HL-60 (cell line): ENCODE measurements at regions not wholly inside any gene's neighbourhood (a gene's known extent, or its start where the extent isn't known, plus 50 kb on each side); places are given as distances from the start of the nearest gene placed in this dataset.

ENCODE experiments used
- DNase-seq, 2 experiments: peaks; one replicate each; pipeline ENCODE4 v3.0.0-alpha.2; 2010 to 2020; ENCODE audit warnings: low read depth in 1 of 2, low spot score in 1 of 2
- H3K27ac ChIP-seq: fragments of 250-450 bp; sonication (Bioruptor Pico); replicated peaks from 2 replicates; pipeline ENCODE4 v1.5.1; 2020; ENCODE audit warnings: mild to moderate bottlenecking, moderate library complexity
- H3K27me3 ChIP-seq: fragments of 250-450 bp; sonication (Bioruptor Pico); 2 replicates; pipeline ENCODE4 v1.5.1; 2021; ENCODE audit warnings: mild to moderate bottlenecking, moderate library complexity; ENCODE audit not compliant: insufficient read depth, poor library complexity, severe bottlenecking
- H3K4me3 ChIP-seq: replicated peaks from 2 replicates; pipeline ENCODE4 v1.5.1; 2011; ENCODE audit warnings: mild to moderate bottlenecking, control low read depth, low read length; ENCODE audit not compliant: insufficient read depth
- GABPA ChIP-seq: IDR thresholded peaks from 2 replicates; pipeline ENCODE4 v1.6.1; 2012; ENCODE audit warnings: low read depth
- POLR2AphosphoS5 ChIP-seq: IDR thresholded peaks from 2 replicates; pipeline ENCODE4 v1.6.1; 2012; ENCODE audit warnings: low read depth
- SPI1 ChIP-seq: IDR thresholded peaks from 2 replicates; pipeline ENCODE4 v1.6.1; 2012; ENCODE audit warnings: low read depth, mild to moderate bottlenecking, borderline replicate concordance
- TF ChIP-seq, protein P1 (sequence below): IDR thresholded peaks from 2 replicates; pipeline ENCODE4 v1.6.1; 2012; ENCODE audit warnings: low read depth; ENCODE audit not compliant: insufficient replicate concordance
- TF ChIP-seq, protein P2 (sequence below): IDR thresholded peaks from one replicate; pipeline ENCODE4 v1.5.1; 2011; ENCODE audit warnings: low read length, control low read depth, inconsistent platforms; ENCODE audit not compliant: insufficient read depth

DNA sequence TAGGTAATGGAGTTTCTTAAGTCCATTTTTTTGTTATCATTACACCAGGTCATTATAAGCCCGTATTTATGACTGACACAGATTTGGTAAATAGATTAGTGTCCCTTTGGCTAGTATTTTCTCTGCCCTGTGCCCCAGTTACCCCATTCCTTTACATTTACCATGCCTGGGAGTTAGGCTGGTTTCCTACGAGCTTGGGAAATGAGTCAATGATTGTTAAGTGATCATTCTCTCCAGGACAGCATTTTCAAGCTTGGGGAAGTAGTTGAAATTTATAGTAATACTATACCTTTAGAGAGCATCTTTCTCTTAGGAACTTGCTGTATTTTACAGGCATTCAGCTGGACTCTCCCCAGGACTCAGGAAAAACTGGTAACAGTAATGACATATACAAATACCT, 573.1 kb downstream of the TLE4 start:
- Histone ChIP-seq H3K27ac (no peak overlapping the region), H3K27me3 (no peaks in the 10 kb centered on the region), H3K4me3 (no peak overlapping the region)
- TF ChIP-seq SPI1, result no peak
- TF ChIP-seq, protein P1, sequence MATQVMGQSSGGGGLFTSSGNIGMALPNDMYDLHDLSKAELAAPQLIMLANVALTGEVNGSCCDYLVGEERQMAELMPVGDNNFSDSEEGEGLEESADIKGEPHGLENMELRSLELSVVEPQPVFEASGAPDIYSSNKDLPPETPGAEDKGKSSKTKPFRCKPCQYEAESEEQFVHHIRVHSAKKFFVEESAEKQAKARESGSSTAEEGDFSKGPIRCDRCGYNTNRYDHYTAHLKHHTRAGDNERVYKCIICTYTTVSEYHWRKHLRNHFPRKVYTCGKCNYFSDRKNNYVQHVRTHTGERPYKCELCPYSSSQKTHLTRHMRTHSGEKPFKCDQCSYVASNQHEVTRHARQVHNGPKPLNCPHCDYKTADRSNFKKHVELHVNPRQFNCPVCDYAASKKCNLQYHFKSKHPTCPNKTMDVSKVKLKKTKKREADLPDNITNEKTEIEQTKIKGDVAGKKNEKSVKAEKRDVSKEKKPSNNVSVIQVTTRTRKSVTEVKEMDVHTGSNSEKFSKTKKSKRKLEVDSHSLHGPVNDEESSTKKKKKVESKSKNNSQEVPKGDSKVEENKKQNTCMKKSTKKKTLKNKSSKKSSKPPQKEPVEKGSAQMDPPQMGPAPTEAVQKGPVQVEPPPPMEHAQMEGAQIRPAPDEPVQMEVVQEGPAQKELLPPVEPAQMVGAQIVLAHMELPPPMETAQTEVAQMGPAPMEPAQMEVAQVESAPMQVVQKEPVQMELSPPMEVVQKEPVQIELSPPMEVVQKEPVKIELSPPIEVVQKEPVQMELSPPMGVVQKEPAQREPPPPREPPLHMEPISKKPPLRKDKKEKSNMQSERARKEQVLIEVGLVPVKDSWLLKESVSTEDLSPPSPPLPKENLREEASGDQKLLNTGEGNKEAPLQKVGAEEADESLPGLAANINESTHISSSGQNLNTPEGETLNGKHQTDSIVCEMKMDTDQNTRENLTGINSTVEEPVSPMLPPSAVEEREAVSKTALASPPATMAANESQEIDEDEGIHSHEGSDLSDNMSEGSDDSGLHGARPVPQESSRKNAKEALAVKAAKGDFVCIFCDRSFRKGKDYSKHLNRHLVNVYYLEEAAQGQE, result no peak
- no peak for TF ChIP-seq GABPA
- TF ChIP-seq, protein P2, sequence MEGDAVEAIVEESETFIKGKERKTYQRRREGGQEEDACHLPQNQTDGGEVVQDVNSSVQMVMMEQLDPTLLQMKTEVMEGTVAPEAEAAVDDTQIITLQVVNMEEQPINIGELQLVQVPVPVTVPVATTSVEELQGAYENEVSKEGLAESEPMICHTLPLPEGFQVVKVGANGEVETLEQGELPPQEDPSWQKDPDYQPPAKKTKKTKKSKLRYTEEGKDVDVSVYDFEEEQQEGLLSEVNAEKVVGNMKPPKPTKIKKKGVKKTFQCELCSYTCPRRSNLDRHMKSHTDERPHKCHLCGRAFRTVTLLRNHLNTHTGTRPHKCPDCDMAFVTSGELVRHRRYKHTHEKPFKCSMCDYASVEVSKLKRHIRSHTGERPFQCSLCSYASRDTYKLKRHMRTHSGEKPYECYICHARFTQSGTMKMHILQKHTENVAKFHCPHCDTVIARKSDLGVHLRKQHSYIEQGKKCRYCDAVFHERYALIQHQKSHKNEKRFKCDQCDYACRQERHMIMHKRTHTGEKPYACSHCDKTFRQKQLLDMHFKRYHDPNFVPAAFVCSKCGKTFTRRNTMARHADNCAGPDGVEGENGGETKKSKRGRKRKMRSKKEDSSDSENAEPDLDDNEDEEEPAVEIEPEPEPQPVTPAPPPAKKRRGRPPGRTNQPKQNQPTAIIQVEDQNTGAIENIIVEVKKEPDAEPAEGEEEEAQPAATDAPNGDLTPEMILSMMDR, result no peak
- no peak for TF ChIP-seq POLR2AphosphoS5
- DNase-seq, result no peak

GRCh38 chr9:80144406-80144805, 572.6 kb downstream of the TLE4 start:
- Histone ChIP-seq H3K27me3 (no peaks in the 10 kb centered on the region), H3K4me3 (no peak overlapping the region), H3K27ac (no peak overlapping the region)
- TF ChIP-seq, protein P2, result no peak
- no peak for TF ChIP-seq POLR2AphosphoS5
- TF ChIP-seq SPI1, result no peak
- no peak for TF ChIP-seq GABPA
- TF ChIP-seq, protein P1, result no peak
- DNase-seq, result no peak

GRCh38 chr9:80143899-80144298, 572.1 kb downstream of the TLE4 start:
- H3K4me3 ChIP-seq, result no peak overlapping the region
- no peaks in the 10 kb centered on the region for H3K27me3 ChIP-seq
- no peak overlapping the region for H3K27ac ChIP-seq
- no peak for DNase-seq
- TF ChIP-seq, protein P2, result no peak
- TF ChIP-seq POLR2AphosphoS5 (no peak), GABPA (no peak), SPI1 (no peak)
- TF ChIP-seq, protein P1, result no peak
